Activated CD8-positive, alpha-beta T cell treated with anti-CD3 and anti-CD28 coated beads, Interleukin-2, amount 10 ng/mL, durations not matched to agents 7 days and 5 days (primary cell): ENCODE measurements at regions not wholly inside any gene's neighbourhood (a gene's known extent, or its start where the extent isn't known, plus 50 kb on each side); places are given as distances from the start of the nearest gene placed in this dataset.

Source experiments
- ATAC-seq: fragments of 150-1000 bp; cut with Tn5 transposase; one replicate; pipeline ENCODE4 v1.10.0; 2021; ENCODE audit warnings: moderate library complexity
- CTCF ChIA-PET: fragments of 350-600 bp; sonication (Branson Sonifier 250); formaldehyde crosslinking; loops from one replicate; lab custom pipeline; 2021; ENCODE audit warnings: antibody characterized with exemption; lab: Charles Lee
- POLR2A ChIA-PET: fragments of 350-600 bp; sonication (Branson Sonifier 250); formaldehyde crosslinking; loops from one replicate; lab custom pipeline; 2021; ENCODE audit warnings: antibody characterized with exemption; lab: Charles Lee
- DNase-seq: peaks from one replicate; pipeline ENCODE4 v3.0.0-alpha.2; 2020
- H3K27ac Mint-ChIP-seq: one replicate; pipeline ENCODE4 v1.8.0; 2021; ENCODE audit warnings: mild to moderate bottlenecking, mixed read lengths
- H3K27me3 Mint-ChIP-seq: one replicate; pipeline ENCODE4 v1.8.0; 2021; ENCODE audit warnings: low read depth, mixed read lengths
- H3K36me3 Mint-ChIP-seq: one replicate; pipeline ENCODE4 v1.8.0; 2021; ENCODE audit warnings: low read depth, mixed read lengths
- H3K4me1 Mint-ChIP-seq: one replicate; pipeline ENCODE4 v1.8.0; 2021; ENCODE audit warnings: low read depth, mixed read lengths
- H3K4me3 Mint-ChIP-seq: one replicate; pipeline ENCODE4 v1.8.0; 2021; ENCODE audit warnings: mild to moderate bottlenecking, mixed read lengths
- H3K9me3 Mint-ChIP-seq: one replicate; pipeline ENCODE4 v1.8.0; 2022; ENCODE audit warnings: mixed read lengths; ENCODE audit not compliant: insufficient read depth

GRCh38 chr14:71536927-71537772 lies 395.1 kb upstream of the RGS6 start:
- POLR2A ChIA-PET, result no interaction called here
- DNase-seq (no peak), ATAC-seq (no peak)
- Mint-ChIP-seq H3K27ac (no peak overlapping the region), H3K4me1 (peaks cover 4% of the 10 kb centered on the region), H3K4me3 (no peak overlapping the region), H3K36me3 (peaks cover 4% of the 10 kb centered on the region), H3K9me3 (no peaks in the 10 kb centered on the region), H3K27me3 (no peaks in the 10 kb centered on the region)
- CTCF ChIA-PET, result interaction anchor here (1.4 kb wide), 1 partner anchor 13 kb away, joined by 6 read pairs; no protein-coding TSS in a partner anchor

- no peaks in the 10 kb centered on the region for H3K27me3 Mint-ChIP-seq
- ChIA-PET POLR2A (no interaction called here), CTCF (no interaction called here)
- no peak for ATAC-seq
- no peak overlapping the region for H3K4me3 Mint-ChIP-seq
- no peak overlapping the region for H3K27ac Mint-ChIP-seq
- H3K4me1 Mint-ChIP-seq, result peaks cover 10% of the 10 kb centered on the region
- DNase-seq, result no peak
- H3K9me3 Mint-ChIP-seq, result no peaks in the 10 kb centered on the region
- peaks cover 4% of the 10 kb centered on the region for H3K36me3 Mint-ChIP-seq
These were observed 393.9 kb upstream of the RGS6 start for GRCh38 chr14:71538288-71538687.

GRCh38 chr14:71538938-71539649 lies 393.1 kb upstream of the RGS6 start:
- Mint-ChIP-seq H3K36me3 (peaks cover 4% of the 10 kb centered on the region), H3K27ac (no peak overlapping the region), H3K27me3 (no peaks in the 10 kb centered on the region), H3K4me3 (no peak overlapping the region), H3K9me3 (no peaks in the 10 kb centered on the region), H3K4me1 (peaks cover 12% of the 10 kb centered on the region)
- no peak for ATAC-seq
- no peak for DNase-seq
- ChIA-PET CTCF (interaction anchor here (1.4 to 2.4 kb wide), 2 partner anchors 14 to 16 kb away, joined by 4 to 5 read pairs; no protein-coding TSS in a partner anchor), POLR2A (no interaction called here)

GRCh38 chr14:71539650-71540285 lies 392.5 kb upstream of the RGS6 start:
- CTCF ChIA-PET, result interaction anchor here (0.9 to 2.4 kb wide), 4 partner anchors 13 to 179 kb away, joined by 3 to 5 read pairs (median 4); no protein-coding TSS in a partner anchor
- Mint-ChIP-seq H3K36me3 (peaks cover 2% of the 10 kb centered on the region), H3K27ac (no peak overlapping the region), H3K27me3 (no peaks in the 10 kb centered on the region), H3K9me3 (no peaks in the 10 kb centered on the region), H3K4me3 (no peak overlapping the region), H3K4me1 (peaks cover 12% of the 10 kb centered on the region)
- POLR2A ChIA-PET, result no interaction called here
- no peak for ATAC-seq
- no peak for DNase-seq

- peaks cover 12% of the 10 kb centered on the region for H3K4me1 Mint-ChIP-seq
- POLR2A ChIA-PET, result no interaction called here
- no peak overlapping the region for H3K4me3 Mint-ChIP-seq
- CTCF ChIA-PET, result interaction anchor here (2.4 kb wide), 1 partner anchor 14 kb away, joined by 5 read pairs; no protein-coding TSS in a partner anchor
- H3K27me3 Mint-ChIP-seq, result no peaks in the 10 kb centered on the region
- no peak overlapping the region for H3K27ac Mint-ChIP-seq
- H3K9me3 Mint-ChIP-seq, result no peaks in the 10 kb centered on the region
- ATAC-seq (no peak), DNase-seq (no peak)
- peaks cover 1% of the 10 kb centered on the region for H3K36me3 Mint-ChIP-seq
These were observed 391.0 kb upstream of the RGS6 start for GRCh38 chr14:71541271-71541670.

GRCh38 chr14:71541973-71542690 lies 390.1 kb upstream of the RGS6 start:
- DNase-seq (no peak), ATAC-seq (no peak)
- Mint-ChIP-seq H3K27me3 (no peaks in the 10 kb centered on the region), H3K36me3 (no peaks in the 10 kb centered on the region), H3K9me3 (no peaks in the 10 kb centered on the region), H3K4me3 (no peak overlapping the region), H3K27ac (peak overlapping the region; percentile 55), H3K4me1 (peaks cover 12% of the 10 kb centered on the region)
- ChIA-PET CTCF (no interaction called here), POLR2A (no interaction called here)

GRCh38 chr14:71549421-71550050 lies 382.7 kb upstream of the RGS6 start:
- CTCF ChIA-PET, result interaction anchor here (1.5 kb wide), 1 partner anchor 13 kb away, joined by 6 read pairs; no protein-coding TSS in a partner anchor

GRCh38 chr14:71550367-71550766 lies 381.9 kb upstream of the RGS6 start:
- Mint-ChIP-seq H3K27me3 (no peaks in the 10 kb centered on the region), H3K4me1 (peaks cover 42% of the 10 kb centered on the region), H3K27ac (no peak overlapping the region), H3K9me3 (no peaks in the 10 kb centered on the region), H3K36me3 (peaks cover 4% of the 10 kb centered on the region), H3K4me3 (no peak overlapping the region)
- POLR2A ChIA-PET, result no interaction called here
- DNase-seq (no peak), ATAC-seq (no peak)
- CTCF ChIA-PET, result interaction anchor here (1.0 to 1.5 kb wide), 2 partner anchors 14 to 408 kb away, joined by 4 to 6 read pairs; no protein-coding TSS in a partner anchor

More at GRCh38 chr14:71549421-71550050, 382.7 kb upstream of the RGS6 start:
- H3K27ac Mint-ChIP-seq, result no peak overlapping the region
- H3K36me3 Mint-ChIP-seq, result peaks cover 4% of the 10 kb centered on the region
- H3K9me3 Mint-ChIP-seq, result no peaks in the 10 kb centered on the region
- H3K27me3 Mint-ChIP-seq, result no peaks in the 10 kb centered on the region
- H3K4me3 Mint-ChIP-seq, result no peak overlapping the region
- POLR2A ChIA-PET, result interaction anchor here (0.6 kb wide), 1 partner anchor 76 kb away, joined by 3 read pairs; no protein-coding TSS in a partner anchor
- peaks cover 34% of the 10 kb centered on the region for H3K4me1 Mint-ChIP-seq
- ATAC-seq, result no peak
- no peak for DNase-seq

- ChIA-PET CTCF (interaction anchor here (1.0 to 1.5 kb wide), 2 partner anchors 15 to 409 kb away, joined by 4 to 6 read pairs; no protein-coding TSS in a partner anchor), POLR2A (no interaction called here)
- no peak for ATAC-seq
- Mint-ChIP-seq H3K36me3 (peaks cover 4% of the 10 kb centered on the region), H3K27ac (no peak overlapping the region), H3K4me3 (no peak overlapping the region), H3K9me3 (no peaks in the 10 kb centered on the region), H3K27me3 (no peaks in the 10 kb centered on the region), H3K4me1 (peaks cover 52% of the 10 kb centered on the region)
- no peak for DNase-seq
These were observed 380.8 kb upstream of the RGS6 start for GRCh38 chr14:71551291-71551950.

- H3K27me3 Mint-ChIP-seq, result no peaks in the 10 kb centered on the region
- H3K4me1 Mint-ChIP-seq, result peaks cover 64% of the 10 kb centered on the region
- DNase-seq (no peak), ATAC-seq (no peak)
- H3K4me3 Mint-ChIP-seq, result no peak overlapping the region
- peaks cover 4% of the 10 kb centered on the region for H3K36me3 Mint-ChIP-seq
- no peaks in the 10 kb centered on the region for H3K9me3 Mint-ChIP-seq
- ChIA-PET POLR2A (interaction anchor here (1.1 kb wide), 1 partner anchor 231 kb away, joined by 3 read pairs; no protein-coding TSS in a partner anchor), CTCF (interaction anchor here (1.3 to 3.5 kb wide), 2 partner anchors 13 to 230 kb away, joined by 4 to 14 read pairs; no protein-coding TSS in a partner anchor)
- H3K27ac Mint-ChIP-seq, result no peak overlapping the region
These were observed 379.4 kb upstream of the RGS6 start for GRCh38 chr14:71552809-71553208.
